HepG2 (cell line): ENCODE measurements at regions not wholly inside any gene's neighbourhood (a gene's known extent, or its start where the extent isn't known, plus 50 kb on each side); places are given as distances from the start of the nearest gene placed in this dataset.

Experiments used
- ELF4 ChIP-seq: sonication (generic); formaldehyde crosslinking; IDR thresholded peaks from 2 replicates; pipeline ENCODE4 v1.5.0; 2020; ENCODE audit warnings: missing genetic modification reagents, mild to moderate bottlenecking, moderate library complexity, borderline replicate concordance
- FOXO1 ChIP-seq: sonication (generic); formaldehyde crosslinking; IDR thresholded peaks from 2 replicates; pipeline ENCODE4 v1.4.0; 2020; ENCODE audit warnings: missing genetic modification reagents
- GTF2F1 ChIP-seq: fragments of 150-350 bp; IDR thresholded peaks from 2 replicates; pipeline ENCODE4 v1.6.1; 2014; ENCODE audit warnings: low read length
- MED8 ChIP-seq: sonication (generic); formaldehyde crosslinking; IDR thresholded peaks from 2 replicates; pipeline ENCODE4 v1.8.1; 2023; ENCODE audit warnings: mild to moderate bottlenecking, missing genetic modification reagents; ENCODE audit not compliant: insufficient replicate concordance
- RNF219 ChIP-seq: sonication (generic); formaldehyde crosslinking; IDR thresholded peaks from 2 replicates; pipeline ENCODE4 v1.5.0; 2020; ENCODE audit warnings: mild to moderate bottlenecking, missing genetic modification reagents
- SIX1 ChIP-seq: sonication (generic); formaldehyde crosslinking; IDR thresholded peaks from 2 replicates; pipeline ENCODE4 v1.4.0; 2020; ENCODE audit warnings: missing genetic modification reagents, borderline replicate concordance
- TOE1 ChIP-seq: sonication (generic); formaldehyde crosslinking; IDR thresholded peaks from 2 replicates; pipeline ENCODE4 v1.4.0; 2020; ENCODE audit warnings: mild to moderate bottlenecking, missing genetic modification reagents
- ZBTB26 ChIP-seq: IDR thresholded peaks from 2 replicates; pipeline ENCODE4 v1.6.1; 2016; ENCODE audit warnings: missing compliant biosample characterization, missing genetic modification reagents, borderline replicate concordance
- ZNF124 ChIP-seq: sonication (generic); formaldehyde crosslinking; IDR thresholded peaks from 2 replicates; pipeline ENCODE4 v1.4.0; 2020; ENCODE audit warnings: missing genetic modification reagents
- TF ChIP-seq, protein P1 (sequence below): sonication (generic); formaldehyde crosslinking; IDR thresholded peaks from 2 replicates; pipeline ENCODE4 v1.8.0; 2022; ENCODE audit warnings: mild to moderate bottlenecking, missing genetic modification reagents
- TF ChIP-seq, protein P2 (sequence below): sonication (generic); formaldehyde crosslinking; IDR thresholded peaks from 2 replicates; pipeline ENCODE4 v1.5.0; 2020; ENCODE audit warnings: missing genetic modification reagents
- TF ChIP-seq, protein P3 (sequence below): sonication (generic); formaldehyde crosslinking; IDR thresholded peaks from 2 replicates; pipeline ENCODE4 v1.8.0; 2022; ENCODE audit warnings: low read depth, missing genetic modification reagents
- TF ChIP-seq, protein P4 (sequence below): IDR thresholded peaks from 2 replicates; pipeline ENCODE4 v1.6.1; 2016; ENCODE audit warnings: low read depth, missing genetic modification reagents, missing compliant biosample characterization

DNA sequence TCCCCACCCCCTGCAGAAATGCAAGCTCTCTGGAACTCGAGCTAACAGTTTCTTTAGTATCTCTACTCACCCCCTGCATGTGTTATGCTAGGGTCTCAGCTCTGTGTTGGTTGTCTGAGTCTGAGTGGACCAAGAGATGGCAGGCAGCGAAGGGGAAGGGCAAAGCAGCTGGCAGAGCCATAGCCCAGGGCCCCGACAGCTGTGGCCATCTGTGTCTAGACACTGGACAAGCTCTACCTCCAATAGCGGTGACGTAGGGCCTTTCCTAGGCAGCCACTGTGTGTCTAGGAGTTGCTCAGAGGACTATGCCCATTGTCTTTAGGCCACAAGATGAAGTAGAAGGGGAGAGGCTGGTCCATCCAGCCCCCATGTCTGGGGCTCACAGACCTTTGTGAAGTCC lies 79.2 kb downstream of the EFNB1 start:
- TF ChIP-seq GTF2F1: no peak
- no peak for TF ChIP-seq RNF219 (CRISPR knock-in tag)
- no peak for TF ChIP-seq SIX1
- TF ChIP-seq FOXO1 (CRISPR knock-in tag): no peak
- TF ChIP-seq TOE1 (CRISPR knock-in tag): no peak
- TF ChIP-seq, protein P1, sequence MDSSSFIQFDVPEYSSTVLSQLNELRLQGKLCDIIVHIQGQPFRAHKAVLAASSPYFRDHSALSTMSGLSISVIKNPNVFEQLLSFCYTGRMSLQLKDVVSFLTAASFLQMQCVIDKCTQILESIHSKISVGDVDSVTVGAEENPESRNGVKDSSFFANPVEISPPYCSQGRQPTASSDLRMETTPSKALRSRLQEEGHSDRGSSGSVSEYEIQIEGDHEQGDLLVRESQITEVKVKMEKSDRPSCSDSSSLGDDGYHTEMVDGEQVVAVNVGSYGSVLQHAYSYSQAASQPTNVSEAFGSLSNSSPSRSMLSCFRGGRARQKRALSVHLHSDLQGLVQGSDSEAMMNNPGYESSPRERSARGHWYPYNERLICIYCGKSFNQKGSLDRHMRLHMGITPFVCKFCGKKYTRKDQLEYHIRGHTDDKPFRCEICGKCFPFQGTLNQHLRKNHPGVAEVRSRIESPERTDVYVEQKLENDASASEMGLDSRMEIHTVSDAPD (CRISPR knock-in tag): no peak
- no peak for TF ChIP-seq ZNF124
- TF ChIP-seq ZBTB26 (CRISPR knock-in tag): no peak
- TF ChIP-seq, protein P2, sequence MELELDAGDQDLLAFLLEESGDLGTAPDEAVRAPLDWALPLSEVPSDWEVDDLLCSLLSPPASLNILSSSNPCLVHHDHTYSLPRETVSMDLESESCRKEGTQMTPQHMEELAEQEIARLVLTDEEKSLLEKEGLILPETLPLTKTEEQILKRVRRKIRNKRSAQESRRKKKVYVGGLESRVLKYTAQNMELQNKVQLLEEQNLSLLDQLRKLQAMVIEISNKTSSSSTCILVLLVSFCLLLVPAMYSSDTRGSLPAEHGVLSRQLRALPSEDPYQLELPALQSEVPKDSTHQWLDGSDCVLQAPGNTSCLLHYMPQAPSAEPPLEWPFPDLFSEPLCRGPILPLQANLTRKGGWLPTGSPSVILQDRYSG (CRISPR knock-in tag): no peak
- TF ChIP-seq, protein P3, sequence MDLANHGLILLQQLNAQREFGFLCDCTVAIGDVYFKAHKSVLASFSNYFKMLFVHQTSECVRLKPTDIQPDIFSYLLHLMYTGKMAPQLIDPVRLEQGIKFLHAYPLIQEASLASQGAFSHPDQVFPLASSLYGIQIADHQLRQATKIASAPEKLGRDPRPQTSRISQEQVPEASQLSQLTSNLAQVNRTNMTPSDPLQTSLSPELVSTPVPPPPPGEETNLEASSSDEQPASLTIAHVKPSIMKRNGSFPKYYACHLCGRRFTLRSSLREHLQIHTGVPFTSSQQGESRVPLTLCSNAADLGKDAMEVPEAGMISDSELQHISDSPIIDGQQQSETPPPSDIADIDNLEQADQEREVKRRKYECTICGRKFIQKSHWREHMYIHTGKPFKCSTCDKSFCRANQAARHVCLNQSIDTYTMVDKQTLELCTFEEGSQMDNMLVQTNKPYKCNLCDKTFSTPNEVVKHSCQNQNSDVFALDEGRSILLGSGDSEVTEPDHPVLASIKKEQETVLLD (CRISPR knock-in tag): no peak
- TF ChIP-seq, protein P4, sequence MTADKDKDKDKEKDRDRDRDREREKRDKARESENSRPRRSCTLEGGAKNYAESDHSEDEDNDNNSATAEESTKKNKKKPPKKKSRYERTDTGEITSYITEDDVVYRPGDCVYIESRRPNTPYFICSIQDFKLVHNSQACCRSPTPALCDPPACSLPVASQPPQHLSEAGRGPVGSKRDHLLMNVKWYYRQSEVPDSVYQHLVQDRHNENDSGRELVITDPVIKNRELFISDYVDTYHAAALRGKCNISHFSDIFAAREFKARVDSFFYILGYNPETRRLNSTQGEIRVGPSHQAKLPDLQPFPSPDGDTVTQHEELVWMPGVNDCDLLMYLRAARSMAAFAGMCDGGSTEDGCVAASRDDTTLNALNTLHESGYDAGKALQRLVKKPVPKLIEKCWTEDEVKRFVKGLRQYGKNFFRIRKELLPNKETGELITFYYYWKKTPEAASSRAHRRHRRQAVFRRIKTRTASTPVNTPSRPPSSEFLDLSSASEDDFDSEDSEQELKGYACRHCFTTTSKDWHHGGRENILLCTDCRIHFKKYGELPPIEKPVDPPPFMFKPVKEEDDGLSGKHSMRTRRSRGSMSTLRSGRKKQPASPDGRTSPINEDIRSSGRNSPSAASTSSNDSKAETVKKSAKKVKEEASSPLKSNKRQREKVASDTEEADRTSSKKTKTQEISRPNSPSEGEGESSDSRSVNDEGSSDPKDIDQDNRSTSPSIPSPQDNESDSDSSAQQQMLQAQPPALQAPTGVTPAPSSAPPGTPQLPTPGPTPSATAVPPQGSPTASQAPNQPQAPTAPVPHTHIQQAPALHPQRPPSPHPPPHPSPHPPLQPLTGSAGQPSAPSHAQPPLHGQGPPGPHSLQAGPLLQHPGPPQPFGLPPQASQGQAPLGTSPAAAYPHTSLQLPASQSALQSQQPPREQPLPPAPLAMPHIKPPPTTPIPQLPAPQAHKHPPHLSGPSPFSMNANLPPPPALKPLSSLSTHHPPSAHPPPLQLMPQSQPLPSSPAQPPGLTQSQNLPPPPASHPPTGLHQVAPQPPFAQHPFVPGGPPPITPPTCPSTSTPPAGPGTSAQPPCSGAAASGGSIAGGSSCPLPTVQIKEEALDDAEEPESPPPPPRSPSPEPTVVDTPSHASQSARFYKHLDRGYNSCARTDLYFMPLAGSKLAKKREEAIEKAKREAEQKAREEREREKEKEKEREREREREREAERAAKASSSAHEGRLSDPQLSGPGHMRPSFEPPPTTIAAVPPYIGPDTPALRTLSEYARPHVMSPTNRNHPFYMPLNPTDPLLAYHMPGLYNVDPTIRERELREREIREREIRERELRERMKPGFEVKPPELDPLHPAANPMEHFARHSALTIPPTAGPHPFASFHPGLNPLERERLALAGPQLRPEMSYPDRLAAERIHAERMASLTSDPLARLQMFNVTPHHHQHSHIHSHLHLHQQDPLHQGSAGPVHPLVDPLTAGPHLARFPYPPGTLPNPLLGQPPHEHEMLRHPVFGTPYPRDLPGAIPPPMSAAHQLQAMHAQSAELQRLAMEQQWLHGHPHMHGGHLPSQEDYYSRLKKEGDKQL (CRISPR knock-in tag): no peak
- no peak for TF ChIP-seq MED8 (CRISPR knock-in tag)
- no peak for TF ChIP-seq ELF4 (CRISPR knock-in tag)
